ENCODE measurements at regions not wholly inside any gene's neighbourhood (a gene's known extent, or its start where the extent isn't known, plus 50 kb on each side); places are given as distances from the start of the nearest gene placed in this dataset.

GRCh38 chr3:158906749-158907148 is 104.9 kb downstream of the MFSD1 start:
- TF ChIP-seq CSDC2 (CRISPR knock-in tag; IDR thresholded peaks at IDR 0.05) (no peak), TSHZ2 (CRISPR knock-in tag; IDR thresholded peaks at IDR 0.05) (no peak), ARNTL (CRISPR knock-in tag; IDR thresholded peaks at IDR 0.05; ENCODE audit: borderline replicate concordance, low read depth) (no peak), OSR1 (CRISPR knock-in tag; IDR thresholded peaks at IDR 0.05) (no peak), RARB (CRISPR knock-in tag; IDR thresholded peaks at IDR 0.05) (no peak)

All from SK-N-SH treated with all-trans-retinoic acid at 6 μM for 48 hours (cell line).